SHP77 treated with DMSO at 0.1 percent for 48 hours (cell line): ENCODE measurements at regions not wholly inside any gene's neighbourhood (a gene's known extent, or its start where the extent isn't known, plus 50 kb on each side); places are given as distances from the start of the nearest gene placed in this dataset.
"Not testable (repeated sequence)": the region's sequence is repeated elsewhere in the genome, so short reads cannot be mapped to it uniquely, and the experiment has no call there.

Experiments
- DNase-seq: peaks from one replicate; lab custom pipeline; 2025; lab: John Stamatoyannopoulos, UW

- DNase-seq: no peak
These were observed 542.5 kb downstream of the INSC start for GRCh38 chr11:15657264-15657663.

- DNase-seq: no peak
These were observed 545.8 kb downstream of the INSC start for GRCh38 chr11:15660496-15660895.

- no peak for DNase-seq
These were observed 547.6 kb downstream of the INSC start for GRCh38 chr11:15662285-15662684.

GRCh38 chr11:15663777-15664218, 549.1 kb downstream of the INSC start:
- no peak for DNase-seq

- DNase-seq: no peak
These were observed 550.7 kb downstream of the INSC start for GRCh38 chr11:15665368-15665871.

- no peak for DNase-seq
These were observed 552.5 kb downstream of the INSC start for GRCh38 chr11:15667127-15667725.

GRCh38 chr11:15668718-15669117, 554.0 kb downstream of the INSC start:
- no peak for DNase-seq

- DNase-seq: no peak
These were observed 555.9 kb downstream of the INSC start for GRCh38 chr11:15670520-15671070.

- DNase-seq: no peak
These were observed 556.5 kb downstream of the INSC start for GRCh38 chr11:15671216-15671615.

- no peak for DNase-seq
These were observed 558.1 kb downstream of the INSC start for GRCh38 chr11:15672825-15673224.

GRCh38 chr11:15673408-15673831, 558.7 kb downstream of the INSC start:
- DNase-seq: no peak

GRCh38 chr11:15674756-15675155, 560.0 kb downstream of the INSC start:
- DNase-seq: no peak

GRCh38 chr11:15675683-15676082, 561.0 kb downstream of the INSC start:
- DNase-seq: no peak

- no peak for DNase-seq
These were observed 562.5 kb downstream of the INSC start for GRCh38 chr11:15677181-15677580.

- no peak for DNase-seq
These were observed 568.8 kb downstream of the INSC start for GRCh38 chr11:15683528-15683927.

GRCh38 chr11:15685306-15685705, 570.6 kb downstream of the INSC start:
- no peak for DNase-seq

GRCh38 chr11:15686259-15686658, 571.5 kb downstream of the INSC start:
- not testable (repeated sequence) for DNase-seq

GRCh38 chr11:15687342-15687741, 572.6 kb downstream of the INSC start:
- no peak for DNase-seq

GRCh38 chr11:15688351-15688792, 573.6 kb downstream of the INSC start:
- DNase-seq: no peak

- no peak for DNase-seq
These were observed 575.6 kb downstream of the INSC start for GRCh38 chr11:15690320-15690719.

GRCh38 chr11:15692739-15693138, 578.0 kb downstream of the INSC start:
- DNase-seq: no peak

GRCh38 chr11:15695096-15695721, 580.5 kb downstream of the INSC start:
- no peak for DNase-seq

- no peak for DNase-seq
These were observed 581.3 kb downstream of the INSC start for GRCh38 chr11:15696069-15696468.
